HFF-Myc (cell line): ENCODE measurements at regions not wholly inside any gene's neighbourhood (a gene's known extent, or its start where the extent isn't known, plus 50 kb on each side); places are given as distances from the start of the nearest gene placed in this dataset.

Experiments used
- DNase-seq: peaks from one replicate; pipeline ENCODE4 v3.0.0-alpha.2; 2011; ENCODE audit warnings: low read depth; ENCODE audit errors: extremely low read depth
- H3K4me3 ChIP-seq: replicated peaks from 2 replicates; pipeline ENCODE4 v1.5.1; 2011; ENCODE audit warnings: low read depth, mild to moderate bottlenecking, control low read depth, low read length
- CTCF ChIP-seq: IDR thresholded peaks from 2 replicates; pipeline ENCODE4 v1.5.1; 2012; ENCODE audit warnings: mild to moderate bottlenecking, low read depth, low read length, control low read depth; ENCODE audit errors: missing control alignments

GRCh38 chr3:72290859-72291638, 506.1 kb upstream of the PROK2 start:
- no peak for TF ChIP-seq CTCF
- DNase-seq, result no peak
- H3K4me3 ChIP-seq, result no peak overlapping the region

DNA sequence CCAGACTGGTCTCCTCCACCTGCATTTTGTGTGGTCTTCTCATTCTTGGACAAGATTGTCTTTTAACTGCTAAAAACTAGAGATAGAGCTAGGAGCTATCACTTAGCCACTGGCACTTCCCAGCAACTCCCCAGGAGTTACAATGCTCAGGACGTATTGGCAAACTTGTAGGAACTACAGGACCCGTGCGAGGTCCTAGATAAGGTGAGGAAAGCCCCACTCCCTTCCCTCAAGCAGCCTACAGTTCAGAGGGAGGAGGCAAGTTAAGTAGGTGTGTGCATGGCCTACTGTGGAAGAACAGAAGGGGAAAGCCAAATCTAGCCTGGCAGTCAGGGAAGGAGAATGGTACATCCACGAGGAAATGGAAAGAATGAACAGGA, 504.7 kb upstream of the PROK2 start:
- no peak overlapping the region for H3K4me3 ChIP-seq
- DNase-seq, result no peak
- no peak for TF ChIP-seq CTCF

- H3K4me3 ChIP-seq, result no peak overlapping the region
- no peak for DNase-seq
- TF ChIP-seq CTCF, result no peak
Measured at GRCh38 chr3:72288955-72289691, 504.2 kb upstream of the PROK2 start.

- no peak overlapping the region for H3K4me3 ChIP-seq
- TF ChIP-seq CTCF, result no peak
- DNase-seq, result no peak
Measured at GRCh38 chr3:72287956-72288355, 503.0 kb upstream of the PROK2 start.

- no peak overlapping the region for H3K4me3 ChIP-seq
- DNase-seq, result no peak
- no peak for TF ChIP-seq CTCF
Measured at GRCh38 chr3:72285502-72285901, 500.6 kb upstream of the PROK2 start.

DNA sequence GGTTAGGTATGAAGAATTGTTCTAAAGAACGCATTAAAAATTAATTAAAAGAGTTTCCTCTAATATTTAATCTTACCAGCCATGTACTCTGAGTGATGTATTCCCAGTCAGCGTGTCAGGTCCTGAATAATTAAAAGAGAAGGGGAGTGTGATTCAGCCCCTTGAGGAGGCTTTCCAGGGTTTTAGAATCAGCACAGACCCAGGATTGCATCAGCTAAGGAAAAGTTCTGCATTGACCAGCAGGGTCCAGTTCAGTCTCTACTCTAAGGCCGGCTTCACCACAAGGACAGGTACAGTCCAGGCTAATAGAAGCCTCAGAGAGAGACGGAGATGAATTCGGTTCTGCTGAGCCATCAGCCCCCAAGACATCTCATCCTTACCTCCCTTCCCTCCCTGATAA, 499.5 kb upstream of the PROK2 start:
- H3K4me3 ChIP-seq, result no peak overlapping the region

More for the DNA sequence above, 499.5 kb upstream of the PROK2 start:
- DNase-seq, result no peak
- no peak for TF ChIP-seq CTCF
